Fibroblast of lung (primary cell): ENCODE measurements at regions not wholly inside any gene's neighbourhood (a gene's known extent, or its start where the extent isn't known, plus 50 kb on each side); places are given as distances from the start of the nearest gene placed in this dataset.

Experiments used
- DNase-seq, 2 donors: peaks; one replicate each; pipeline versions ENCODE4 v3.0.0 to v3.0.0-alpha.2; 2010; ENCODE audit warnings: low read depth in 2 of 2
- H2AFZ ChIP-seq: 2 replicates; pipeline ENCODE4 v1.5.1; 2012; ENCODE audit warnings: low read length, control low read depth, inconsistent platforms
- H3K27ac ChIP-seq: 2 replicates; pipeline ENCODE4 v1.5.1; 2011; ENCODE audit warnings: low read length, control low read depth; ENCODE audit not compliant: insufficient read depth
- H3K27me3 ChIP-seq: 2 replicates; pipeline ENCODE4 v1.5.1; 2011; ENCODE audit warnings: mild to moderate bottlenecking, low read length; ENCODE audit not compliant: control insufficient read depth, insufficient read depth
- H3K36me3 ChIP-seq: 2 replicates; pipeline ENCODE4 v1.5.1; 2011; ENCODE audit warnings: low read length; ENCODE audit not compliant: control insufficient read depth, insufficient read depth
- H3K4me1 ChIP-seq: 2 replicates; pipeline ENCODE4 v1.5.1; 2011; ENCODE audit warnings: low read length; ENCODE audit not compliant: control insufficient read depth, insufficient read depth; ENCODE audit errors: extremely low read depth
- H3K4me2 ChIP-seq: 2 replicates; pipeline ENCODE4 v1.5.1; 2011; ENCODE audit warnings: low read length, control low read depth; ENCODE audit not compliant: insufficient read depth; ENCODE audit errors: extremely low read depth
- H3K4me3 ChIP-seq, 4 experiments: fragments of 200-600 bp in 1 of 4; sonication (generic) in 1 of 4; replicated peaks in 1 of 4; 2 replicates each; pipeline ENCODE4 v1.5.1; 2011 to 2016; ENCODE audit warnings: low read length in 4 of 4, low read depth in 3 of 4, mild to moderate bottlenecking in 3 of 4, control low read depth in 2 of 4, inconsistent platforms in 1 of 4, mixed read lengths in 1 of 4; ENCODE audit not compliant: insufficient read depth in 1 of 4; ENCODE audit errors: control extremely low read depth in 1 of 4
- H3K79me2 ChIP-seq: 2 replicates; pipeline ENCODE4 v1.5.1; 2012; ENCODE audit warnings: mild to moderate bottlenecking, low read length, inconsistent platforms; ENCODE audit not compliant: control insufficient read depth, insufficient read depth
- H3K9ac ChIP-seq: 2 replicates; pipeline ENCODE4 v1.5.1; 2011; ENCODE audit warnings: mild to moderate bottlenecking, low read length, control low read depth; ENCODE audit not compliant: insufficient read depth
- H3K9me3 ChIP-seq: 2 replicates; pipeline ENCODE4 v1.5.1; 2012; ENCODE audit warnings: low read depth, low read length; ENCODE audit not compliant: control insufficient read depth, insufficient read depth
- H4K20me1 ChIP-seq: 2 replicates; pipeline ENCODE4 v1.5.1; 2011; ENCODE audit warnings: low read length; ENCODE audit not compliant: control insufficient read depth, insufficient read depth; ENCODE audit errors: extremely low read depth
- EZH2 ChIP-seq: IDR thresholded peaks from 2 replicates; pipeline ENCODE4 v1.5.1; 2012; ENCODE audit warnings: low read length, control low read depth, mild to moderate bottlenecking; ENCODE audit errors: missing control alignments
- TF ChIP-seq, protein P1 (sequence below), 2 donors: IDR thresholded peaks in 1 of 2; conservative IDR thresholded peaks in 1 of 2; 1 replicate in 1 of 2; 2 replicates in 1 of 2; pipeline ENCODE4 v1.5.1; 2011 to 2012; ENCODE audit warnings: low read length in 2 of 2, control low read depth in 1 of 2, inconsistent platforms in 1 of 2, low read depth in 1 of 2, mild to moderate bottlenecking in 1 of 2

DNA sequence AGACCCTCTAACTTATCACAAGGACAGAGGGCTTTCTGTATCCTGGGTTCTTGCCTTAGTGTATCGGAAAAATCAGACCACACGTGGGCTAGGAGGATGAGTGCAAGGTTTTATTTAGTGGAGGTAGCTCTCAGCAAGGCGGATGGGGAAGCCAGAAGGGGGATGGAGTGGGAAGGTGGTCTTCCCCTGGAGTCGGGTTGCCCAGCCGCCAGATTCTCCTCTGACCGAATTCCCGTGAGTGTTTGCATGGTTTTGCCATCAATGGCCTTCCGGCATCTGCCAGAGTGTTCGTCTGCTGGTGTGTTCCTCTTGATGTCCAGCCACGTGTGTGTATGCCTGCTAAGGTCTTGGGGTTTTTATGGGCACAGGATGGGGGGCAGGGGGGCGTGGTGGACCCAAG lies 1335.1 kb upstream of the SPRY2 start:
- Histone ChIP-seq H4K20me1 (no peaks in the 10 kb centered on the region), H3K36me3 (no peaks in the 10 kb centered on the region), H3K27me3 (no peaks in the 10 kb centered on the region), H3K9me3 (no peaks in the 10 kb centered on the region), H3K27ac (no peak overlapping the region), H3K4me2 (no peak overlapping the region), H3K4me1 (no peaks in the 10 kb centered on the region), H3K79me2 (no peaks in the 10 kb centered on the region), H3K4me3 (no peak overlapping the region), H2AFZ (no peak overlapping the region), H3K9ac (no peak overlapping the region)
- TF ChIP-seq, protein P1, sequence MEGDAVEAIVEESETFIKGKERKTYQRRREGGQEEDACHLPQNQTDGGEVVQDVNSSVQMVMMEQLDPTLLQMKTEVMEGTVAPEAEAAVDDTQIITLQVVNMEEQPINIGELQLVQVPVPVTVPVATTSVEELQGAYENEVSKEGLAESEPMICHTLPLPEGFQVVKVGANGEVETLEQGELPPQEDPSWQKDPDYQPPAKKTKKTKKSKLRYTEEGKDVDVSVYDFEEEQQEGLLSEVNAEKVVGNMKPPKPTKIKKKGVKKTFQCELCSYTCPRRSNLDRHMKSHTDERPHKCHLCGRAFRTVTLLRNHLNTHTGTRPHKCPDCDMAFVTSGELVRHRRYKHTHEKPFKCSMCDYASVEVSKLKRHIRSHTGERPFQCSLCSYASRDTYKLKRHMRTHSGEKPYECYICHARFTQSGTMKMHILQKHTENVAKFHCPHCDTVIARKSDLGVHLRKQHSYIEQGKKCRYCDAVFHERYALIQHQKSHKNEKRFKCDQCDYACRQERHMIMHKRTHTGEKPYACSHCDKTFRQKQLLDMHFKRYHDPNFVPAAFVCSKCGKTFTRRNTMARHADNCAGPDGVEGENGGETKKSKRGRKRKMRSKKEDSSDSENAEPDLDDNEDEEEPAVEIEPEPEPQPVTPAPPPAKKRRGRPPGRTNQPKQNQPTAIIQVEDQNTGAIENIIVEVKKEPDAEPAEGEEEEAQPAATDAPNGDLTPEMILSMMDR (conservative IDR thresholded peaks at IDR 0.05 in 1 of 2, IDR thresholded peaks at IDR 0.05 in 1 of 2; ENCODE audit: low read depth in 1 of 2, low read length in 2 of 2): no peak
- no peak for TF ChIP-seq EZH2
- DNase-seq: no peak

DNA sequence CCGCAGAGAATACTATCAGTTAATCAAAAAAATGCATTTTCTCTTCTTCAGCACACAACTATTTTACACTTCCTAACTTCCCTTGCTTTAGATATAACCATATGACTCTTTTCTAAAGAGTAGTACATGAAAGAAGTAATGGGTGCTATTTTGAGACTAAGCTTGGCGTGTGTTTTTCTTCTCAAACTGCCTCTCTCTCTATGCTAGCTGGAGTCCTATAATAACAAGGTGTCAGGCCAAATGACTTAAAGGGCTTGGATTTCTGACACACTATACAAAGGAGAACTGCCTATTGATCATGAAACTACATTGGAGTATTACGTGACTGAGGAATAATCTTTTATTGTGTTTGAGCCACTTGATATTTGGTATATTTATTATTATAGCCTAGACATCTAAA lies 1330.1 kb upstream of the SPRY2 start:
- Histone ChIP-seq H3K9ac (no peak overlapping the region), H4K20me1 (no peaks in the 10 kb centered on the region), H3K4me1 (no peaks in the 10 kb centered on the region), H3K27ac (no peak overlapping the region), H2AFZ (no peak overlapping the region), H3K79me2 (no peaks in the 10 kb centered on the region), H3K27me3 (no peaks in the 10 kb centered on the region), H3K36me3 (no peaks in the 10 kb centered on the region), H3K9me3 (no peaks in the 10 kb centered on the region), H3K4me2 (no peak overlapping the region), H3K4me3 (no peak overlapping the region)
- no peak for DNase-seq
- no peak for TF ChIP-seq EZH2
- TF ChIP-seq, protein P1 (conservative IDR thresholded peaks at IDR 0.05 in 1 of 2, IDR thresholded peaks at IDR 0.05 in 1 of 2; ENCODE audit: low read depth in 1 of 2, low read length in 2 of 2): no peak

DNA sequence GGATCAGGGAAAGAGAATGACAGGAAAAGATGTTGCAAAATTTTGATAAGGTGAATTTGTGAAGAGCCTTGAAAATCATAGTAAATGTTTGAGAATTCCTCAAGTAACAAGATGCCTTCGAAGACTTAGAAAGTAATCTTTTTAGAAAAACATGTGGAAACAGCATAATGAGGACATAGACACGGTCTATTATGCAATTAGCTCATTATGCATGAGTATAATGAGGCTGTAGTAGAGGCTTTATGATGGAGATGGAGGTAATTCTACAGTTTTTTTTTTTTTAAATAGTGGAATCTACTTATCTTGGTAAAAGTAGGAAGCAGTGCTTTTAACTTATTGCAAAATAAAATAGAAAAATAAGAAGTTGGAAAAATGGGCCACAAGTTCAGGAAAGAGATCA lies 1329.1 kb upstream of the SPRY2 start:
- Histone ChIP-seq H3K9ac (no peak overlapping the region), H3K79me2 (no peaks in the 10 kb centered on the region), H3K4me3 (no peak overlapping the region), H3K27ac (no peak overlapping the region), H4K20me1 (no peaks in the 10 kb centered on the region), H3K4me1 (no peaks in the 10 kb centered on the region), H3K36me3 (no peaks in the 10 kb centered on the region), H2AFZ (no peak overlapping the region), H3K4me2 (no peak overlapping the region), H3K27me3 (no peaks in the 10 kb centered on the region), H3K9me3 (no peaks in the 10 kb centered on the region)
- no peak for DNase-seq
- TF ChIP-seq EZH2: no peak
- TF ChIP-seq, protein P1 (conservative IDR thresholded peaks at IDR 0.05 in 1 of 2, IDR thresholded peaks at IDR 0.05 in 1 of 2; ENCODE audit: low read depth in 1 of 2, low read length in 2 of 2): no peak
